ENCODE measurements at regions not wholly inside any gene's neighbourhood (a gene's known extent, or its start where the extent isn't known, plus 50 kb on each side); places are given as distances from the start of the nearest gene placed in this dataset.

DNA sequence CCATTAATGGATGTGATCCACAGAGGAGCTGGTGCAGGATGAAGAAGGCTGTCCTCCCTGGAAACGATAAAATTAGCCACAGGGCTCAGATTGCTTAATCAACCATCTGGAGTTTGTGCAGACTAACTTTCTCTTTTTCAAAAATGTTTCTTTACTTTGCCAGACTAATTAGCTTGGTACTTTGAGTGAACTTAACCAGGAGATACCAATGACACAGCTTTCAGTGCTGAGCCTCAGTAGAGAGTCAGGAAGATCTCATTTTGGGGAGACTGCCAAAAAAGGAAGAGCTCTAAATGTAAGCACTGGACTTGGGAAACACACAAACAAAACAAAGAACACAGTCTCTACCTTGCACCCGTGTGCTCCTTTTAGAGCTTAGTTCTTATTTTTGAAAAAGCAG lies 248.1 kb upstream of the DEPDC1 start:
- TF ChIP-seq, protein P1, sequence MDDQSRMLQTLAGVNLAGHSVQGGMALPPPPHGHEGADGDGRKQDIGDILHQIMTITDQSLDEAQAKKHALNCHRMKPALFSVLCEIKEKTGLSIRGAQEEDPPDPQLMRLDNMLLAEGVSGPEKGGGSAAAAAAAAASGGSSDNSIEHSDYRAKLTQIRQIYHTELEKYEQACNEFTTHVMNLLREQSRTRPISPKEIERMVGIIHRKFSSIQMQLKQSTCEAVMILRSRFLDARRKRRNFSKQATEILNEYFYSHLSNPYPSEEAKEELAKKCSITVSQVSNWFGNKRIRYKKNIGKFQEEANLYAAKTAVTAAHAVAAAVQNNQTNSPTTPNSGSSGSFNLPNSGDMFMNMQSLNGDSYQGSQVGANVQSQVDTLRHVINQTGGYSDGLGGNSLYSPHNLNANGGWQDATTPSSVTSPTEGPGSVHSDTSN (IDR thresholded peaks at IDR 0.05) = no peak
- TF ChIP-seq EP300 (IDR thresholded peaks at IDR 0.05) (no peak), POLR2A (IDR thresholded peaks at IDR 0.05; ENCODE audit: low read length) (no peak), MYC (IDR thresholded peaks at IDR 0.05; ENCODE audit: borderline replicate concordance, low read length) (no peak), CBX8 (IDR thresholded peaks at IDR 0.05) (no peak), HOXA7 (CRISPR knock-in tag; IDR thresholded peaks at IDR 0.05) (no peak)
- TF ChIP-seq, protein P2, sequence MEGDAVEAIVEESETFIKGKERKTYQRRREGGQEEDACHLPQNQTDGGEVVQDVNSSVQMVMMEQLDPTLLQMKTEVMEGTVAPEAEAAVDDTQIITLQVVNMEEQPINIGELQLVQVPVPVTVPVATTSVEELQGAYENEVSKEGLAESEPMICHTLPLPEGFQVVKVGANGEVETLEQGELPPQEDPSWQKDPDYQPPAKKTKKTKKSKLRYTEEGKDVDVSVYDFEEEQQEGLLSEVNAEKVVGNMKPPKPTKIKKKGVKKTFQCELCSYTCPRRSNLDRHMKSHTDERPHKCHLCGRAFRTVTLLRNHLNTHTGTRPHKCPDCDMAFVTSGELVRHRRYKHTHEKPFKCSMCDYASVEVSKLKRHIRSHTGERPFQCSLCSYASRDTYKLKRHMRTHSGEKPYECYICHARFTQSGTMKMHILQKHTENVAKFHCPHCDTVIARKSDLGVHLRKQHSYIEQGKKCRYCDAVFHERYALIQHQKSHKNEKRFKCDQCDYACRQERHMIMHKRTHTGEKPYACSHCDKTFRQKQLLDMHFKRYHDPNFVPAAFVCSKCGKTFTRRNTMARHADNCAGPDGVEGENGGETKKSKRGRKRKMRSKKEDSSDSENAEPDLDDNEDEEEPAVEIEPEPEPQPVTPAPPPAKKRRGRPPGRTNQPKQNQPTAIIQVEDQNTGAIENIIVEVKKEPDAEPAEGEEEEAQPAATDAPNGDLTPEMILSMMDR (IDR thresholded peaks at IDR 0.05) = no peak
- TF ChIP-seq, protein P3, sequence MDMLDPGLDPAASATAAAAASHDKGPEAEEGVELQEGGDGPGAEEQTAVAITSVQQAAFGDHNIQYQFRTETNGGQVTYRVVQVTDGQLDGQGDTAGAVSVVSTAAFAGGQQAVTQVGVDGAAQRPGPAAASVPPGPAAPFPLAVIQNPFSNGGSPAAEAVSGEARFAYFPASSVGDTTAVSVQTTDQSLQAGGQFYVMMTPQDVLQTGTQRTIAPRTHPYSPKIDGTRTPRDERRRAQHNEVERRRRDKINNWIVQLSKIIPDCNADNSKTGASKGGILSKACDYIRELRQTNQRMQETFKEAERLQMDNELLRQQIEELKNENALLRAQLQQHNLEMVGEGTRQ (IDR thresholded peaks at IDR 0.05) = no peak
- TF ChIP-seq, protein P4, sequence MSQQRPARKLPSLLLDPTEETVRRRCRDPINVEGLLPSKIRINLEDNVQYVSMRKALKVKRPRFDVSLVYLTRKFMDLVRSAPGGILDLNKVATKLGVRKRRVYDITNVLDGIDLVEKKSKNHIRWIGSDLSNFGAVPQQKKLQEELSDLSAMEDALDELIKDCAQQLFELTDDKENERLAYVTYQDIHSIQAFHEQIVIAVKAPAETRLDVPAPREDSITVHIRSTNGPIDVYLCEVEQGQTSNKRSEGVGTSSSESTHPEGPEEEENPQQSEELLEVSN (IDR thresholded peaks at IDR 0.05; ENCODE audit: borderline replicate concordance, low read depth) = no peak

Data from A549 (cell line).